Keratinocyte (primary cell): ENCODE measurements at regions not wholly inside any gene's neighbourhood (a gene's known extent, or its start where the extent isn't known, plus 50 kb on each side); places are given as distances from the start of the nearest gene placed in this dataset.
"Not testable (repeated sequence)": the region's sequence is repeated elsewhere in the genome, so short reads cannot be mapped to it uniquely, and the experiment has no call there.

Source experiments
- CTCF ChIP-seq, 3 experiments: IDR thresholded peaks in 1 of 3; conservative IDR thresholded peaks in 1 of 3; optimal IDR thresholded peaks in 1 of 3; 2 replicates in 2 of 3; 3 replicates in 1 of 3; pipeline versions ENCODE3 to v1.5.1; 2011; ENCODE audit warnings: low read length in 3 of 3, mild to moderate bottlenecking in 3 of 3, moderate library complexity in 2 of 3, control low read depth in 1 of 3, inconsistent platforms in 1 of 3; ENCODE audit not compliant: insufficient read depth in 2 of 3; ENCODE audit errors: extremely low read depth in 1 of 3
- EZH2 ChIP-seq: IDR thresholded peaks from one replicate; pipeline ENCODE4 v1.6.1; 2012; ENCODE audit warnings: inconsistent platforms, mild to moderate bottlenecking, low read length, moderate library complexity

GRCh38 chr11:67847896-67848875 is 155.7 kb downstream of the UNC93B1 start:
- peak in 2 of 3 experiments; percentile 36 to 46 for TF ChIP-seq CTCF (optimal IDR thresholded peaks at IDR 0.05 in 1 of 3, IDR thresholded peaks at IDR 0.05 in 1 of 3, conservative IDR thresholded peaks at IDR 0.05 in 1 of 3; ENCODE audit: extremely low read depth in 1 of 3, insufficient read depth in 2 of 3, low read length in 3 of 3)
- TF ChIP-seq EZH2 = not testable (repeated sequence)
